Neural progenitor cell (in vitro differentiated cells): ENCODE measurements at regions not wholly inside any gene's neighbourhood (a gene's known extent, or its start where the extent isn't known, plus 50 kb on each side); places are given as distances from the start of the nearest gene placed in this dataset.

Experiments used
- EZH2 ChIP-seq: fragments of 200-600 bp; sonication (generic); IDR thresholded peaks from 2 replicates; pipeline ENCODE4 v1.6.1; 2017; ENCODE audit warnings: antibody characterized with exemption, mild to moderate bottlenecking, moderate library complexity
- EZH2phosphoT487 ChIP-seq: fragments of 200-600 bp; sonication (generic); IDR thresholded peaks from 2 replicates; pipeline ENCODE4 v1.6.1; 2017; ENCODE audit warnings: antibody characterized with exemption
- TF ChIP-seq, protein P1 (sequence below): fragments of 200-600 bp; sonication (generic); IDR thresholded peaks from 2 replicates; pipeline ENCODE4 v1.5.1; 2017; ENCODE audit warnings: antibody characterized with exemption, mild to moderate bottlenecking

DNA sequence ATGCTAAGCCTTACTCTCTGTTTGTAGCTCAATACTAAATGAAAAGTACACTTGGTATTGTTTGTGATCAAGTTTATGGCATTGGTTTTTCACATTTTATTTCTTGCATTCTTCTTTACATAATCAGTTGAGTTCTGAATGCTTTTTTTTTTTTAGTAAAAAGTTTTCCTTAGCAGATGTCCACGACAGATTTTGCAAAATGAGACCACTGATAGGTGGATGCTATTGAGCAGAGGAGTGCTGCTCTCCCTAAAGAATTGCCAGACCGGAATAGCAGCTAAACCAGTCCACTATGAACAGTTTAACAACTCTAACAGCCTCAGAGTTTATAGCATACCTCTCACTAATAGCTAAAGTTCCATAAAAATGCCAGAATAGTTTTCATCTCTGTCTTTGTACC, 225.1 kb upstream of the CACNA2D1 start:
- TF ChIP-seq, protein P1, sequence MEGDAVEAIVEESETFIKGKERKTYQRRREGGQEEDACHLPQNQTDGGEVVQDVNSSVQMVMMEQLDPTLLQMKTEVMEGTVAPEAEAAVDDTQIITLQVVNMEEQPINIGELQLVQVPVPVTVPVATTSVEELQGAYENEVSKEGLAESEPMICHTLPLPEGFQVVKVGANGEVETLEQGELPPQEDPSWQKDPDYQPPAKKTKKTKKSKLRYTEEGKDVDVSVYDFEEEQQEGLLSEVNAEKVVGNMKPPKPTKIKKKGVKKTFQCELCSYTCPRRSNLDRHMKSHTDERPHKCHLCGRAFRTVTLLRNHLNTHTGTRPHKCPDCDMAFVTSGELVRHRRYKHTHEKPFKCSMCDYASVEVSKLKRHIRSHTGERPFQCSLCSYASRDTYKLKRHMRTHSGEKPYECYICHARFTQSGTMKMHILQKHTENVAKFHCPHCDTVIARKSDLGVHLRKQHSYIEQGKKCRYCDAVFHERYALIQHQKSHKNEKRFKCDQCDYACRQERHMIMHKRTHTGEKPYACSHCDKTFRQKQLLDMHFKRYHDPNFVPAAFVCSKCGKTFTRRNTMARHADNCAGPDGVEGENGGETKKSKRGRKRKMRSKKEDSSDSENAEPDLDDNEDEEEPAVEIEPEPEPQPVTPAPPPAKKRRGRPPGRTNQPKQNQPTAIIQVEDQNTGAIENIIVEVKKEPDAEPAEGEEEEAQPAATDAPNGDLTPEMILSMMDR = no peak
- no peak for TF ChIP-seq EZH2phosphoT487
- TF ChIP-seq EZH2 = no peak
